GM12878 (cell line): ENCODE measurements at regions not wholly inside any gene's neighbourhood (a gene's known extent, or its start where the extent isn't known, plus 50 kb on each side); places are given as distances from the start of the nearest gene placed in this dataset.

Source experiments
- ATAC-seq: fragments of 200-7000 bp; cut with Tn5 transposase; 3 replicates; pipeline ENCODE4 v1.9.1; 2020; ENCODE audit warnings: mild to moderate bottlenecking, moderate library complexity
- BruUV-seq: library from RNA; stranded (reverse); fragments of 400-500 nt; replicated peaks from 2 replicates; lab custom pipeline; 2021; lab: Mats Ljungman, UMichigan
- CTCF ChIA-PET: fragments of 300-600 bp; sonication (Branson Sonifier 250); formaldehyde crosslinking; extraction: SDS; loops from one replicate; lab custom pipeline; 2021; ENCODE audit warnings: inconsistent platforms; lab: Yijun Ruan, JAX
- POLR2A ChIA-PET: fragments of 350-600 bp; formaldehyde crosslinking; extraction: SDS; loops from one replicate; lab custom pipeline; 2021; ENCODE audit warnings: inconsistent platforms; lab: Charles Lee
- RAD21 ChIA-PET: fragments of 300-600 bp; sonication (Branson Sonifier 250); formaldehyde crosslinking; loops from one replicate; lab custom pipeline; 2023; ENCODE audit warnings: antibody characterized with exemption; ENCODE audit not compliant: unreplicated experiment; lab: Charles Lee
- SMC1A ChIA-PET: fragments of 300-600 bp; sonication (Branson Sonifier 250); formaldehyde crosslinking; loops from one replicate; lab custom pipeline; 2023; ENCODE audit not compliant: unreplicated experiment, uncharacterized antibody; lab: Charles Lee
- DNase-seq: peaks from one replicate; pipeline ENCODE4 v3.0.0-alpha.2; 2011; ENCODE audit warnings: low read depth, low spot score
- FAIRE-seq: peaks from 3 replicates; lab custom pipeline; 2011; peaks lifted over from hg19 to GRCh38; lab: Jason Lieb, UNC
- H2AFZ ChIP-seq: 2 replicates; pipeline ENCODE4 v1.6.0; 2011; ENCODE audit warnings: low read depth, low read length, control low read depth; ENCODE audit not compliant: control insufficient read depth
- H3K27ac ChIP-seq: 2 replicates; pipeline ENCODE4 v1.5.1; 2011; ENCODE audit warnings: control low read depth; ENCODE audit not compliant: control insufficient read depth, insufficient read depth
- H3K27me3 ChIP-seq, 2 experiments: replicated peaks in 1 of 2; 2 replicates each; pipeline versions ENCODE4 v1.6.0 to v1.6.1; 2011; ENCODE audit warnings: low read length in 1 of 2; ENCODE audit not compliant: control insufficient read depth in 2 of 2, insufficient read depth in 2 of 2
- H3K36me3 ChIP-seq, 2 experiments: 2 replicates each; pipeline ENCODE4 v1.5.1; 2011; ENCODE audit warnings: low read length in 1 of 2; ENCODE audit not compliant: control insufficient read depth in 2 of 2, insufficient read depth in 2 of 2
- H3K4me1 ChIP-seq: 2 replicates; pipeline ENCODE4 v1.6.1; 2011; ENCODE audit warnings: mild to moderate bottlenecking, low read length, moderate library complexity, mixed read lengths; ENCODE audit not compliant: control insufficient read depth, insufficient read depth
- H3K4me2 ChIP-seq: 2 replicates; pipeline ENCODE4 v1.6.0; 2011; ENCODE audit warnings: control low read depth; ENCODE audit not compliant: control insufficient read depth, insufficient read depth
- H3K4me3 ChIP-seq: fragments of 200-600 bp; sonication (generic); 2 replicates; pipeline ENCODE4 v1.5.1; 2016
- H3K79me2 ChIP-seq: 2 replicates; pipeline ENCODE4 v1.6.0; 2011; ENCODE audit warnings: low read length; ENCODE audit not compliant: control insufficient read depth, insufficient read depth
- H3K9ac ChIP-seq: 2 replicates; pipeline ENCODE4 v1.8.0; 2011; ENCODE audit warnings: low read length, control low read depth, mixed read lengths; ENCODE audit not compliant: control insufficient read depth, insufficient read depth
- H3K9me3 ChIP-seq: replicated peaks from 3 replicates; pipeline ENCODE4 v1.5.1; 2011; ENCODE audit warnings: mild to moderate bottlenecking, low read length; ENCODE audit not compliant: control insufficient read depth, insufficient read depth
- H4K20me1 ChIP-seq: 2 replicates; pipeline ENCODE4 v1.6.0; 2011; ENCODE audit not compliant: control insufficient read depth, insufficient read depth
- BHLHE40 ChIP-seq, 2 experiments: fragments of 450-650 bp in 1 of 2; IDR thresholded peaks; 2 replicates each; pipeline ENCODE4 v1.6.1; 2011 to 2017; ENCODE audit warnings: low read depth in 2 of 2, borderline replicate concordance in 1 of 2, improper control_type of control experiment in 1 of 2, low read length in 1 of 2, mild to moderate bottlenecking in 1 of 2
- FOS ChIP-seq: IDR thresholded peaks from 3 replicates; pipeline ENCODE4 v1.6.1; 2011; ENCODE audit warnings: borderline replicate concordance; ENCODE audit not compliant: insufficient read length; ENCODE audit errors: extremely low read depth
- KDM1A ChIP-seq: fragments of 200-600 bp; sonication (generic); IDR thresholded peaks from 2 replicates; pipeline ENCODE4 v1.6.1; 2016; ENCODE audit warnings: borderline replicate concordance
- MEF2A ChIP-seq: IDR thresholded peaks from 2 replicates; pipeline ENCODE4 v1.6.1; 2011; ENCODE audit warnings: low read depth, mild to moderate bottlenecking, low read length, moderate library complexity; ENCODE audit not compliant: insufficient read depth
- MYB ChIP-seq: fragments of 150-350 bp; IDR thresholded peaks from 2 replicates; pipeline ENCODE4 v1.6.1; 2014; ENCODE audit warnings: mild to moderate bottlenecking, low read depth, low read length, borderline replicate concordance
- NFIC ChIP-seq: IDR thresholded peaks from 2 replicates; pipeline ENCODE4 v1.6.1; 2012; ENCODE audit warnings: low read depth, mild to moderate bottlenecking, inconsistent platforms, low read length, moderate library complexity
- NR2C2 ChIP-seq: IDR thresholded peaks from 2 replicates; pipeline ENCODE4 v1.6.1; 2011; ENCODE audit warnings: borderline replicate concordance, low read depth; ENCODE audit not compliant: control insufficient read depth, insufficient read length
- RCOR1 ChIP-seq: conservative IDR thresholded peaks from 2 replicates; pipeline ENCODE4 v1.6.1; 2012; ENCODE audit warnings: low read depth, low read length, improper control_type of control experiment
- RELA ChIP-seq: fragments of 450-650 bp; IDR thresholded peaks from 2 replicates; pipeline ENCODE4 v1.8.0; 2014; ENCODE audit warnings: borderline replicate concordance; ENCODE audit not compliant: partially characterized antibody
- RFX5 ChIP-seq: IDR thresholded peaks from 2 replicates; pipeline ENCODE4 v1.6.1; 2011; ENCODE audit warnings: low read depth, low read length, improper control_type of control experiment
- SRF ChIP-seq, 2 experiments: IDR thresholded peaks; 2 replicates each; pipeline ENCODE4 v1.6.1; 2011; ENCODE audit warnings: low read depth in 2 of 2, low read length in 2 of 2, mild to moderate bottlenecking in 1 of 2, moderate library complexity in 1 of 2
- TBL1XR1 ChIP-seq: IDR thresholded peaks from 2 replicates; pipeline ENCODE4 v1.6.1; 2012; ENCODE audit warnings: low read depth, low read length, improper control_type of control experiment
- WGBS: methylation state at CpG from one replicate; pipeline ENCODE4 v1.1.6; 2016; ENCODE audit warnings: low lambda C conversion rate; ENCODE audit not compliant: insufficient replicate concordance, insufficient coverage; ENCODE audit errors: missing lambda C conversion rate; 5-methylcytosine and 5-hydroxymethylcytosine counted together
- in situ Hi-C: fragments of 300-500 bp; cut with MboI; formaldehyde crosslinking; loops from 9 replicates; pipeline ENCODE4 v1.14.3; 2018; ENCODE audit warnings: mixed read lengths
- intact Hi-C: fragments of 100-400 bp; cut with micrococcal nuclease; formaldehyde crosslinking; loops from one replicate; pipeline ENCODE4 v1.14.2; 2022; ENCODE audit not compliant: unreplicated experiment
- TF ChIP-seq, protein P1 (sequence below): fragments of 450-650 bp; IDR thresholded peaks from 2 replicates; pipeline ENCODE4 v1.6.1; 2016; ENCODE audit warnings: mild to moderate bottlenecking
- TF ChIP-seq, protein P2 (sequence below): fragments of 450-650 bp; IDR thresholded peaks from 2 replicates; pipeline ENCODE4 v1.6.1; 2018; ENCODE audit warnings: borderline replicate concordance, mild to moderate bottlenecking; ENCODE audit not compliant: partially characterized antibody
- TF ChIP-seq, protein P3 (sequence below): fragments of 450-650 bp; IDR thresholded peaks from 2 replicates; pipeline ENCODE4 v1.6.1; 2014; ENCODE audit warnings: mild to moderate bottlenecking
- TF ChIP-seq, protein P4 (sequence below): fragments of 450-650 bp; IDR thresholded peaks from 2 replicates; pipeline ENCODE4 v1.6.1; 2017; ENCODE audit warnings: antibody characterized with exemption, mild to moderate bottlenecking, moderate library complexity

DNA sequence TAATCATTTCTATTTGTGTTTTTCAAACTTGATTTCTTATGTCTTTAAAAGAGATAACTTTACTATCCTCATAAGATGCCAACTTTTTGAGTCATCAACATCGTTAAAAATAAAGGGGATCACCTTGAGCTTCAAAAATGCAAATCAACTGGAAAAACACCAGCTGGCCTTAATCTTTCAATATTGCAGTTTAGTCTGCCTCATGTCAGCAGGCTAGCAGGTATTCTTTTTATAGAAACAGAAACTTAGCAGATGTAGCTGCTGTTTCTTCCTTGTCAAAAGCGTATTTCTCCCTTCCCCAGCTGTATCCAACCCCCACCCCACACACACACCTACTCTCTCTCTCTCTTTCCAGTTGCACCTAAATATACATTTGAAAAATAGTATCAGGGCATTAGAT, 154.1 kb upstream of the ZNF804A start:
- SMC1A ChIA-PET = interaction anchor here (1.0 to 1.1 kb wide), 4 partner anchors 10 to 21 kb away, joined by 3 to 5 read pairs (median 4); no protein-coding TSS in a partner anchor
- TF ChIP-seq MEF2A (peak; percentile 95), MYB (peak; percentile 65; the same call in 1 of the 2 replicates), RCOR1 (no peak), KDM1A (no peak), TBL1XR1 (peak; percentile 58), SRF (IDR thresholded peaks at IDR 0.05; ENCODE audit: low read depth in 2 of 2, low read length in 2 of 2) (no peak), BHLHE40 (IDR thresholded peaks at IDR 0.05; ENCODE audit: borderline replicate concordance in 1 of 2, low read depth in 2 of 2, low read length in 1 of 2) (0 out of 4 replicates have a peak, but pooled peaks of 1 of the 2 experiments have one; percentile 15), RFX5 (no peak; the same call in 1 of the 2 replicates), NFIC (peak; percentile 89), RELA (no peak), FOS (no peak), NR2C2 (no peak)
- TF ChIP-seq, protein P1, sequence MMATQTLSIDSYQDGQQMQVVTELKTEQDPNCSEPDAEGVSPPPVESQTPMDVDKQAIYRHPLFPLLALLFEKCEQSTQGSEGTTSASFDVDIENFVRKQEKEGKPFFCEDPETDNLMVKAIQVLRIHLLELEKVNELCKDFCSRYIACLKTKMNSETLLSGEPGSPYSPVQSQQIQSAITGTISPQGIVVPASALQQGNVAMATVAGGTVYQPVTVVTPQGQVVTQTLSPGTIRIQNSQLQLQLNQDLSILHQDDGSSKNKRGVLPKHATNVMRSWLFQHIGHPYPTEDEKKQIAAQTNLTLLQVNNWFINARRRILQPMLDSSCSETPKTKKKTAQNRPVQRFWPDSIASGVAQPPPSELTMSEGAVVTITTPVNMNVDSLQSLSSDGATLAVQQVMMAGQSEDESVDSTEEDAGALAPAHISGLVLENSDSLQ = peak; percentile 44
- TF ChIP-seq, protein P2, sequence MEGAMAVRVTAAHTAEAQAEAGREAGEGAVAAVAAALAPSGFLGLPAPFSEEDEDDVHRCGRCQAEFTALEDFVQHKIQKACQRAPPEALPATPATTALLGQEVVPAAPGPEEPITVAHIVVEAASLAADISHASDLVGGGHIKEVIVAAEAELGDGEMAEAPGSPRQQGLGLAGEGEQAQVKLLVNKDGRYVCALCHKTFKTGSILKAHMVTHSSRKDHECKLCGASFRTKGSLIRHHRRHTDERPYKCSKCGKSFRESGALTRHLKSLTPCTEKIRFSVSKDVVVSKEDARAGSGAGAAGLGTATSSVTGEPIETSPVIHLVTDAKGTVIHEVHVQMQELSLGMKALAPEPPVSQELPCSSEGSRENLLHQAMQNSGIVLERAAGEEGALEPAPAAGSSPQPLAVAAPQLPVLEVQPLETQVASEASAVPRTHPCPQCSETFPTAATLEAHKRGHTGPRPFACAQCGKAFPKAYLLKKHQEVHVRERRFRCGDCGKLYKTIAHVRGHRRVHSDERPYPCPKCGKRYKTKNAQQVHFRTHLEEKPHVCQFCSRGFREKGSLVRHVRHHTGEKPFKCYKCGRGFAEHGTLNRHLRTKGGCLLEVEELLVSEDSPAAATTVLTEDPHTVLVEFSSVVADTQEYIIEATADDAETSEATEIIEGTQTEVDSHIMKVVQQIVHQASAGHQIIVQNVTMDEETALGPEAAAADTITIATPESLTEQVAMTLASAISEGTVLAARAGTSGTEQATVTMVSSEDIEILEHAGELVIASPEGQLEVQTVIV = no peak
- TF ChIP-seq, protein P3, sequence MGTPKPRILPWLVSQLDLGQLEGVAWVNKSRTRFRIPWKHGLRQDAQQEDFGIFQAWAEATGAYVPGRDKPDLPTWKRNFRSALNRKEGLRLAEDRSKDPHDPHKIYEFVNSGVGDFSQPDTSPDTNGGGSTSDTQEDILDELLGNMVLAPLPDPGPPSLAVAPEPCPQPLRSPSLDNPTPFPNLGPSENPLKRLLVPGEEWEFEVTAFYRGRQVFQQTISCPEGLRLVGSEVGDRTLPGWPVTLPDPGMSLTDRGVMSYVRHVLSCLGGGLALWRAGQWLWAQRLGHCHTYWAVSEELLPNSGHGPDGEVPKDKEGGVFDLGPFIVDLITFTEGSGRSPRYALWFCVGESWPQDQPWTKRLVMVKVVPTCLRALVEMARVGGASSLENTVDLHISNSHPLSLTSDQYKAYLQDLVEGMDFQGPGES = no peak
- TF ChIP-seq, protein P4, sequence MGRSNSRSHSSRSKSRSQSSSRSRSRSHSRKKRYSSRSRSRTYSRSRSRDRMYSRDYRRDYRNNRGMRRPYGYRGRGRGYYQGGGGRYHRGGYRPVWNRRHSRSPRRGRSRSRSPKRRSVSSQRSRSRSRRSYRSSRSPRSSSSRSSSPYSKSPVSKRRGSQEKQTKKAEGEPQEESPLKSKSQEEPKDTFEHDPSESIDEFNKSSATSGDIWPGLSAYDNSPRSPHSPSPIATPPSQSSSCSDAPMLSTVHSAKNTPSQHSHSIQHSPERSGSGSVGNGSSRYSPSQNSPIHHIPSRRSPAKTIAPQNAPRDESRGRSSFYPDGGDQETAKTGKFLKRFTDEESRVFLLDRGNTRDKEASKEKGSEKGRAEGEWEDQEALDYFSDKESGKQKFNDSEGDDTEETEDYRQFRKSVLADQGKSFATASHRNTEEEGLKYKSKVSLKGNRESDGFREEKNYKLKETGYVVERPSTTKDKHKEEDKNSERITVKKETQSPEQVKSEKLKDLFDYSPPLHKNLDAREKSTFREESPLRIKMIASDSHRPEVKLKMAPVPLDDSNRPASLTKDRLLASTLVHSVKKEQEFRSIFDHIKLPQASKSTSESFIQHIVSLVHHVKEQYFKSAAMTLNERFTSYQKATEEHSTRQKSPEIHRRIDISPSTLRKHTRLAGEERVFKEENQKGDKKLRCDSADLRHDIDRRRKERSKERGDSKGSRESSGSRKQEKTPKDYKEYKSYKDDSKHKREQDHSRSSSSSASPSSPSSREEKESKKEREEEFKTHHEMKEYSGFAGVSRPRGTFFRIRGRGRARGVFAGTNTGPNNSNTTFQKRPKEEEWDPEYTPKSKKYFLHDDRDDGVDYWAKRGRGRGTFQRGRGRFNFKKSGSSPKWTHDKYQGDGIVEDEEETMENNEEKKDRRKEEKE = no peak

More for the DNA sequence above, 154.1 kb upstream of the ZNF804A start:
- Histone ChIP-seq H3K9me3 (no peaks in the 10 kb centered on the region), H3K4me3 (no peak overlapping the region), H3K9ac (no peak overlapping the region), H3K36me3 (no peaks in the 10 kb centered on the region), H3K27me3 (no peaks in the 10 kb centered on the region), H3K27ac (peak overlapping the region; percentile 69), H2AFZ (peak overlapping the region; percentile 63; the same call in 1 of the 2 replicates), H3K4me2 (peak overlapping the region; percentile 57), H4K20me1 (no peaks in the 10 kb centered on the region), H3K4me1 (peaks cover 9% of the 10 kb centered on the region), H3K79me2 (no peaks in the 10 kb centered on the region)
- ChIA-PET CTCF (interaction anchor here (0.7 to 1.2 kb wide), 2 partner anchors 9 to 18 kb away, joined by 3 read pairs; no protein-coding TSS in a partner anchor), RAD21 (interaction anchor here (0.6 to 1.8 kb wide), 8 partner anchors 8 to 93 kb away, joined by 3 to 7 read pairs (median 3); no protein-coding TSS in a partner anchor), POLR2A (interaction anchor here (1.0 kb wide), 1 partner anchor 12 kb away, joined by 3 read pairs; no protein-coding TSS in a partner anchor)
- 0% methylated on average over 2 of the region's 2 CpGs for WGBS
- FAIRE-seq (peak; percentile 95), ATAC-seq (peak; percentile 97), DNase-seq (peak; percentile 75)
- intact Hi-C loops (no loop called here), in situ Hi-C loops (no loop called here)
- BruUV-seq = no TSS peak
